SIG-M5 (cell line): ENCODE measurements at regions not wholly inside any gene's neighbourhood (a gene's known extent, or its start where the extent isn't known, plus 50 kb on each side); places are given as distances from the start of the nearest gene placed in this dataset.

Experiments used
- DNase-seq: peaks from one replicate; lab custom pipeline; 2025; lab: John Stamatoyannopoulos, UW

DNA sequence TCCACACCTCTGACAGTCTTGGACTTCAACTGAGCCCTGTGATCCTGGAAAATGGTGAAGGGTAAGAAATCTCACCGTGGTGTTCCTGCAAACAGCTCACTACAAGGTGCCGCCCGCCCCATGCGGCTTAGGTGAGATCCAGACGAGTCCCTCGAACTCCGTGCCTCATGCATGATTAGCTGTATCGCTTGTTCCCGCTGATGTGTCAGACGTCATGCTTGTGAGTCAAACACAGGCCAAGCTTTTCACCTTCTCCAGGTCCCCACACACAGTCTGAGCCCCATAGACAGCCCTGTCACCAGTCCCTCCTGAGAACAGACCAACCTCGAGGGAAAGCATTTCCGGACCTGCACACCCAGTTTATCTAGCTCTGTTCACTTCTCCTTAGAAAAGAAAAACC lies 740.5 kb downstream of the GALR1 start:
- DNase-seq, result no peak

DNA sequence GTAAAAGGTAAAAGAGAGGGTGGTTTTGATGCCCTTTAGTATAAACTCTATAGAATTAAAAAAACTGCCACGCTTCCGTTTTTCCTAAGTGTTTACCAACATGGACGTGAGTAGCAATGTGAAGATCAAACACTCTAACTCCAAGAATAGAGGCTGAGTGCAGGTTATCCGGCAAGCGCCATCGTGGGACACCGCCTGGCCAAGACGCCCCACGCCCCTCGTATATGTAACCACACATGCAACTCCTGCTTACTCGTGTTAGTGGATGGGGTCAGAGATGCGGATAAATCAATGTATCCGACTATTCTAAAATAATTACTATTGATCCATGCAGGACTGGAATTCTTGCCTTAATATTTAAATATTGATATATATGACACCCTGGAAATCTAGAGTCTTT lies 741.3 kb downstream of the GALR1 start:
- DNase-seq, result no peak

DNA sequence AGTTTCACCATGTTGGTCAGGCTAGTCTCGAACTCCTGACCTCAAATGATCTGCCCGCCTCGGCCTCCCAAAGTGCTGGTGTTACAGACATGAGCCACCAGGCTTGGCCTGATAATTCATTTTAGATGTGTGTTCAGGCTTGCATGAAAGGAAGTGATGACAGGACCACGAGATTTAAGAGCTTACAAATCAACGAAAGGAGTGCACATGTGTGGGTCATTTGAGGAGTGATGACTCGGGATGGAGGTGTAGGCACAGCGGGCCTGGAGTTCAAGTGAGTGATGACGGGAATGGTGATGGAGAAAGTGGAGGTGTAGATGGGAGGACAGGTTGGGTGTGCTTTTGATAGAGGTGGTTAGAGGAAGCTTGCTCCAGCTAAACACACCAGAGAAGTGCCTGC lies 742.4 kb downstream of the GALR1 start:
- DNase-seq, result no peak

DNA sequence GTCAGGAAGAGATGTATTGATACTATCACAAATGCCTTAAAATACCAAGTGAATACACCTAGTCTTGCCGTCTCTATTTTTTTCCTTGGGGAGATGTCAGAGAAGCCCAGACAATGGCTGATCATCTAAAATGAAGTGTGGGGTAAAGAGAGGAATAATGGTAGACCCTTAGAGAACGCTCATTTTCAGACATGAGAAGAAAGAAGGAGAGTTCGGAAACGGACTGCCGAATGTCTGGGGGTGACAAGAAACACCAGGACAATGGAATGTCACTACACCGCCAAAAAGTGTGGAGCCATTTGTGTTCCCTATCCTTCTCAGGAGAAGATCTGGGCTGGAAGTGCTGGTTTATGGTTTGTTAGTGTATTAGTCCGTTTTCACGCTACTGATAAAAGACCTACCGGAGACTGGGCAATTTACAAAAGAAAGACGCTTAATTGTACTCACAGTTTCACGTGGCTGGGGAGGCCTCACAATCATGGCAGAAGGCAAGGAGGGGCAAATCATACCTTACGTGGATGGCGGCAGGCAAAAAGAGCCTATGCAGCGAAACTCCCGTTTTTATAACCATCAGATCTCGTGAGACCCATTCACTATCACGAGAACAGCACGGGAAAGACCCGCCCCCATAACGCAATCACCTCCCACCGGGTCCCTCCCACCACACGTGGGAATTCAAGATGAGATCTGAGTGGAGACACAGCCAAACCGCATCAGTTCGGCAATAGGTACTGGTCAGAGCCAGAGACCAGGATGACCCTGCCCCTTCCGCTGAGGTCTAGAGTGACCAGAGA lies 743.7 kb downstream of the GALR1 start:
- no peak for DNase-seq

DNA sequence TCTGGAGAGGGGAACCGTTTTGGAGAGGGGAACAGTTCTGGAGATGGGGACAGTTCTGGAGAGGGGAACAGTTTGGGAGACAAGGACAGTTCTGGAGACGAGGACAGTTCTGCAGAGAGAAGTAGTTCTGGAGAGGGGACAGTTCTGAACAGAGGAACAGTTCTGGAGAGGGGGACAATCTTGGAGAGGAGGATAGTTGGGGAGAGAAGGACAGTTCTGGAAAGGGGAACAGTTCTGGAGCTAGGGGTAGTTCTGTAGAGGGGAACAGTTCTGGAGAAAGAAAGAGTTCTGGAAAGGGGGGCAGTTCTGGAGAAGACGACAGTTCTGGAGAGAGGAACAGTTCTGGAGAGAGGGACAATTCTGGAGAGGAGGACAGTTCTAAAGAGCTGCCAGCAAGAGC lies 745.9 kb downstream of the GALR1 start:
- no peak for DNase-seq

DNA sequence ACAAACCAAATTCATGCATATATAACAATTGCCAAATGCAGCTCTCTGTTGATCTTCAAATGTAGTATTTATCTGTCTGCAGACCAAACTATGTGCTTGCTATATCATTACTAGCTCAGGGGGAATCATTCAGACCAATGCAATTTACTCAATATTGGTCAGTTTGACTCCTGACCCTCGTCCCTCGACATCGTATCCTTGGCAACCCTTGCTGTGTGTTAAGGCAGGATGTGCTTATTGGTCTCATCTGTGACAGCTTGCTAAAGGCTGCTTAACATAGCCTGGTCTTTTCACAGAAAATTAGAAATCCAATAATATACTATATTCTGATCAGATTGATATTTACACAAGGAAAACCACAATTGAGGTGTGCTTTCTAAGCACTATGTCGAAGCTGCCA lies 747.1 kb downstream of the GALR1 start:
- no peak for DNase-seq

DNA sequence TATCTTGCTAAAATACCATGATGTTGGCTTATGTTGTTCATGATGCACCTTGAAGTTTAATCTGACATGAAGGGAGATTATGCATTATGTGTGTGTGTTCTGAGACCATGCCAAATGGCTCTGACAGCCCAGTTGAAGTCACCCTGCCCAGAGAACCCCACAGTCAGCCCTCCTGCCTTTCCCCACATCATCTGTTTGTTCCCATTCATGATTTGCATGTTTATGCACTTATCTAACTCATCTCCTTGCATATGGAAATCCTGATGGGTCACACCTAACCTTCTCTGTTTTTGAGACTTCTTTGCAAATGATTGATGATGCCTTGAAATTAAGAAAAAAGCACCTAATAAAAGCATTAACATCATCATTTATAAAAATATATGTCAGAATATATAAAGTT lies 752.2 kb downstream of the GALR1 start:
- no peak for DNase-seq

GRCh38 chr18:78006006-78006773 lies 756.5 kb downstream of the GALR1 start:
- DNase-seq, result no peak

- no peak for DNase-seq
Measured at GRCh38 chr18:78006774-78007260, 757.2 kb downstream of the GALR1 start.

GRCh38 chr18:78010363-78010762 lies 760.7 kb downstream of the GALR1 start:
- DNase-seq, result no peak

DNA sequence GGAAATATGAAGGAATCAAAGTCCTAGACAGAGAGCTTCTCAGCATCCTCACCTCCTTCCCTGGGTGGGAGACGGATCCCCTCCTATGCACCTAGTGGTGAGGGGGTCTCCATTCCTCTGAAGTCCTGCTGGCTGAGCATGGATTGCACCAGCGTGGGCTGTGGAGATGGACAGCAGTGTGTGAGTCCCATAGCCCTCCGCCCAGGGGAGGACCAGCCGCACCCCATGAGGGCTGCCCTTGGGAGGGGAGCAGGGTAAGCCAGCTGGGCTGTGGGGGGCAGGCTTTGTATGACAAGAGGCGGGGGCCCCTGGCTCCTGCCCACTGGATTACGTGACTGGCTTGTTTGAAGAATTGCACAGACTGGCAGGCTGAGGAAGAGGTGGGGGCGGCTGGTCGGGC lies 768.2 kb downstream of the GALR1 start:
- DNase-seq, result no peak

DNA sequence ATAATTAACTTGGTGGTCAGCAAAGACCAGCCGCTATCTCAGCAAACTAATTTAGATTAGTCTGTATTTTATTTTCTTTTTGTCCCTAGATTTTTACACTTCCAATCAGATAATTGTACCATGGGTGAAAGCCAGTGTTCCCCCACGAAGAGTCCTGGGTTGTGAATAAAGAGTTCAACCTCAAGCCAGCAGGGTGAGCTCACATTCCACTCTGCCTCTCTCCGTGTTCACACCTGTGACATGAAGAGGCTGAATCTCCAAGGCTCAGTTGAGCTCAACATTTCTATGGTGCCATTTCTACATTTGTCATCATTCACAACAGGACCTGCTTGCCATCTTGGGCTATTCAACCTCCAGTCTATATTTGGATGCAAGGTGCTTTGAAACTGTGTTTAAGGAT lies 771.5 kb downstream of the GALR1 start:
- no peak for DNase-seq

GRCh38 chr18:78031589-78031988 lies 781.9 kb downstream of the GALR1 start:
- DNase-seq, result no peak

DNA sequence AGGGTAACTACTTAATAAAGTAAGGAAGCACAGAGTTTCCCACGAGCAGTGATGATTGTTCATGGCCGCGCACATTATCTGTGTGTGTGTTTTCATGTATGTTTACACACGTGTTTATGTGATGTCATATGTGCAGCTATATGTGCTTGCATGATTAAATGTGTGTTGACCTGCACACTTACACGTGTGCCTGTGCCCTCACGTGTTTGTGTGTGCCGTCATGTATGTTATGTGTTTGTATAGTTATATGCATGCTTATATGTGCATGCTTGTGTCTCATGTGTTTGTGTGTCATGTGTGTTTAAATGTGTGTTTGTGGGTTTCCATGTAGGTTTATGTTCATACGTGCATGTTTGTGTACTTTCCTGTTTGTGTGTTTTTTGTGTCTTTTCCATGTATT lies 782.3 kb downstream of the GALR1 start:
- no peak for DNase-seq

DNA sequence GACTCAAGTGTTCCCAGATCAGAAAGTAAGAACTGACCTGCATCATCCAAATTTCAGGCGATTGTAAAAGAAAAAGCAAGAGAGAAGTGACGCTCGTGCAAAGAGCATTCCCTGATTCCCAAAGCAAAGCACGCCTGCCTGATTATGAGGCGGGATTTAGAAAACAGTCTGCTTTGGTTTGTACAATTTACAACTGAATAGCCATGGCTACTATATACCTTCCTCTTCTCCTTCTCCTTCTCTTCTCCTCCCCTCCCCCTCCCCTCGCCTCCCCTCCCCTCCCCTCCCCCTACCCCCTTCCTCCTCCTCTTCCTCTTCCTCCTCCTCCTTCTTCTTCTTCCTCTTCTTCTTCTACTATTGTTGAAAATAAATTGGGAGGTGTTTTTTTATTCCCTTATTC lies 782.9 kb downstream of the GALR1 start:
- no peak for DNase-seq

DNA sequence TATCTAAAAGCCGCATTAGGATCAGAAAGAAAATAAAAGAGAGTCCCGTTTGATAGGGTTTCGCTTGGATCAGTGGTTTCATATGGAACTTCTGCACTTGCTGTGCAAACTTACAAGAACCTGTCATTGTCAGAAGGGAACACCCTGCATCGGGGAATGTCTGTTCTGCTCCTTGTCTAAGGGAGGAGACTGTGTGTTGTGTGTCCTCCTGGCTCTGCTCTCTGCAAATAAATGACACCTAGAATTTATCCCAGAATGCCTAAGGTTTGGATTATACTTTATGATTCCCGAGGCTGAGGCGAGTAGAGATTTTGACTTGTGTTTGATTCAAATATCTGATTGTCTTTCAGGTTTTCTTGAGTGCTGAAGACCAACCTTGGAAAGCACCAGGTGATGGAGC lies 785.1 kb downstream of the GALR1 start:
- no peak for DNase-seq

DNA sequence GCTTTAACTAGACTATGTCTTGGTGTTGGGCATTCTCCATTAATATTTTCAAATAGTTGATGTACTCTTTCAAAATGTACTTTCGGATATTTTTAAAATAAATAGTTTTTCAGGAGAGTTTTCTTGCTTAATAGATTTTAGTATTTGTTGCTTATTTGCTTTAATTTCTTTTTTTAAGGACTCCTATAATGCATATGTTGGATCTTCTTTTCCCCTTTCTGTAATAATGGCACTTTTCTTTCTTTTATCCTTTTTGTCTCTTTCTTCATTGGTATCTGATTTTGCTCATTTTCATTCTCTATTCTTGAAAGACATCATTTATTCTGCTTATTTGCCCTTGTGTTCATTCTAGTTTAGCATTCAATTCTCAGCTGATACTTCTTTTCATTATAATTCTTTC lies 791.6 kb downstream of the GALR1 start:
- DNase-seq, result no peak

GRCh38 chr18:78046631-78047030 lies 797.0 kb downstream of the GALR1 start:
- no peak for DNase-seq

DNA sequence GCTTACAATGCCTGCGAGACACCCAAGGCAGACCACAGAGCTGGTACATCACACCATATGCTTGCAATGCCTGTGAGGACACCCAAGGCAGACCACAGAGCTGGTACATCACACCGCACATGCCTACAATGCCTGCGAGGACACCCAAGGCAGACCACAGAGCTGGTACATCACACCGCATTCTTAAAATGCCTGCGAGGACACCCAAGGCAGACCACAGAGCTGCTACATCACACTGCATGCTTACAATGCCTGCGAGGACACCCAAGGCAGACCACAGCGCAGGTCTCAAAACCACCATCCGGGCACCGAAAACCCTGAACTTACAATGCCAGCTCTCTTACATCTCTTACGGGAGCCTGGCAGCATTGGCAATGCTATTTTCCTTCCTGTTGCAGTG lies 799.6 kb downstream of the GALR1 start:
- no peak for DNase-seq

DNA sequence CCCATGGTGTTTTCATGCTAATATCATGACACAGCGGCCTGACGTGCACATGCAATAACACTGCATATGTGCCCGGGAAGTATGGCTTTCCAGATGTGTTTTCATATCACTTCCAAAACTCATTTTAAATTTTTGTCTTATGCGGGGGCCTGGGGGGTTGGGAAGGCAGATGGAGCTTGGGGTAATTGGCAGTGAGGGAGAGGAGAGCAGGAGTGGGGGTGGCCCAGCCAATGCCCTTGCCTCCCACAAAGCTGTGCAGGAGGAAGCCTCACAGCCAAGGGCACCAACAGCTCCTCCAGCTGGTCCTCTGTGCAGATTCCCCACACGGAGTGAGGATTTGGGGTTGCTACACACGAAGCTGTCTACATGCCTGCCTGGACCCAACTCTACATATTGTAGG lies 805.2 kb downstream of the GALR1 start:
- DNase-seq, result no peak

- DNase-seq, result no peak
Measured at GRCh38 chr18:78056011-78056410, 806.4 kb downstream of the GALR1 start.

- DNase-seq, result no peak
Measured at GRCh38 chr18:78069784-78070664, 820.4 kb downstream of the GALR1 start.
